Adrenal gland (tissue), 5 donors: ENCODE measurements at regions not wholly inside any gene's neighbourhood (a gene's known extent, or its start where the extent isn't known, plus 50 kb on each side); places are given as distances from the start of the nearest gene placed in this dataset.

Experiments used
- CTCF ChIP-seq, 6 experiments: fragments of 450-650 bp in 4 of 6; fragments of 200-600 bp in 2 of 6; sonication (generic) in 1 of 6; IDR thresholded peaks; 1 replicate in 5 of 6; 2 replicates in 1 of 6; pipeline versions ENCODE4 v1.5.1 to v1.8.0; 2016 to 2021; ENCODE audit warnings: antibody characterized with exemption in 6 of 6, mild to moderate bottlenecking in 2 of 6, moderate library complexity in 1 of 6
- POLR2A ChIP-seq, 2 donors: fragments of 450-650 bp; IDR thresholded peaks; one replicate each; pipeline ENCODE4 v1.6.1; 2017; ENCODE audit warnings: antibody characterized with exemption in 2 of 2, mild to moderate bottlenecking in 2 of 2, moderate library complexity in 1 of 2
- donor health status: DM: no; HTN: no; CAD: no.

GRCh38 chr1:30161953-30162352 is 561.4 kb downstream of the MATN1 start:
- TF ChIP-seq CTCF (IDR thresholded peaks at IDR 0.05), result no peak
- TF ChIP-seq POLR2A (IDR thresholded peaks at IDR 0.05), result no peak
